Adrenal gland (tissue), 9 donors: ENCODE measurements at regions not wholly inside any gene's neighbourhood (a gene's known extent, or its start where the extent isn't known, plus 50 kb on each side); places are given as distances from the start of the nearest gene placed in this dataset.

Experiments
- DNase-seq, 7 donors: peaks; one replicate each; pipeline ENCODE4 v3.0.0-alpha.2; 2019 to 2020
- H3K27ac ChIP-seq, 5 donors: fragments of 200-600 bp; sonication (generic) in 4 of 5; 1 replicate in 3 of 5; 2 replicates in 2 of 5; pipeline versions ENCODE4 v1.5.1 to v1.8.0; 2016 to 2020; ENCODE audit warnings: mild to moderate bottlenecking in 1 of 5
- H3K27me3 ChIP-seq: fragments of 200-600 bp; 2 replicates; pipeline ENCODE4 v1.8.0; 2021
- H3K36me3 ChIP-seq, 2 donors: fragments of 200-600 bp; replicated peaks in 1 of 2; 1 replicate in 1 of 2; 2 replicates in 1 of 2; pipeline versions ENCODE4 v1.5.1 to v1.8.0; 2018 to 2022
- H3K4me1 ChIP-seq, 2 donors: fragments of 200-600 bp; replicated peaks in 1 of 2; 1 replicate in 1 of 2; 2 replicates in 1 of 2; pipeline versions ENCODE4 v1.5.1 to v1.8.0; 2018 to 2021
- H3K4me3 ChIP-seq, 4 donors: fragments of 200-600 bp; sonication (generic) in 3 of 4; one replicate each; pipeline ENCODE4 v1.5.1; 2016 to 2018
- H3K9me3 ChIP-seq, 3 donors: fragments of 200-600 bp; sonication (generic) in 1 of 3; replicated peaks in 1 of 3; 1 replicate in 2 of 3; 2 replicates in 1 of 3; pipeline versions ENCODE4 v1.5.1 to v1.8.0; 2016 to 2021
- CTCF ChIP-seq, 6 experiments: fragments of 450-650 bp in 4 of 6; fragments of 200-600 bp in 2 of 6; sonication (generic) in 1 of 6; IDR thresholded peaks; 1 replicate in 5 of 6; 2 replicates in 1 of 6; pipeline versions ENCODE4 v1.5.1 to v1.8.0; 2016 to 2021; ENCODE audit warnings: antibody characterized with exemption in 6 of 6, mild to moderate bottlenecking in 2 of 6, moderate library complexity in 1 of 6
- POLR2A ChIP-seq, 2 donors: fragments of 450-650 bp; IDR thresholded peaks; one replicate each; pipeline ENCODE4 v1.6.1; 2017; ENCODE audit warnings: antibody characterized with exemption in 2 of 2, mild to moderate bottlenecking in 2 of 2, moderate library complexity in 1 of 2
- WGBS, 4 donors: extraction: QIAGEN DNeasy Blood & Tissue Kit in 2 of 4; methylation state at CpG; one replicate each; pipeline versions ENCODE4 v1.1.5 to v1.1.7; 2013 to 2017; 5-methylcytosine and 5-hydroxymethylcytosine counted together
- intact Hi-C, 2 donors: fragments of 100-400 bp; cut with DNase I; formaldehyde crosslinking; loops; one replicate each; pipeline versions ENCODE4 v1.14.1 to v1.15.0; 2022 to 2023
- donor health status: healthy with polysubstance abuse.
- donor health status: Bipolar disorder and iron deficiency.
- donor health status: DM: yes; HTN: yes; CAD: no.
- donor health status: DM: no; HTN: no; CAD: no.
- donor health status: DM: no; HTN: no; CAD: no.

- Histone ChIP-seq H3K4me1 (no peaks in the 10 kb centered on the region), H3K4me3 (no peak overlapping the region), H3K36me3 (no peaks in the 10 kb centered on the region), H3K9me3 (no peaks in the 10 kb centered on the region), H3K27me3 (no peaks in the 10 kb centered on the region), H3K27ac (no peak overlapping the region)
- intact Hi-C loops = no loop called here
- no peak for DNase-seq
- 83 to 90% (median 87%) methylated on average over 2 of the region's 2 CpGs for WGBS, 4 donors
- TF ChIP-seq CTCF (IDR thresholded peaks at IDR 0.05) = no peak
- TF ChIP-seq POLR2A (IDR thresholded peaks at IDR 0.05) = no peak
Measured at GRCh38 chr14:98292191-98292590, 979.8 kb downstream of the BCL11B start.

GRCh38 chr14:98293576-98293975, 978.4 kb downstream of the BCL11B start:
- DNase-seq = peak in 2 of 7 donors; percentile 14 to 18
- no peak overlapping the region for H3K27ac ChIP-seq
- H3K9me3 ChIP-seq = no peaks in the 10 kb centered on the region
- 69 to 80% (median 74%) methylated on average over 5 of the region's 5 CpGs for WGBS, 4 donors
- TF ChIP-seq CTCF (IDR thresholded peaks at IDR 0.05) = no peak
- no peak for TF ChIP-seq POLR2A (IDR thresholded peaks at IDR 0.05)
- no peaks in the 10 kb centered on the region for H3K36me3 ChIP-seq
- no peaks in the 10 kb centered on the region for H3K4me1 ChIP-seq
- H3K27me3 ChIP-seq = no peaks in the 10 kb centered on the region
- intact Hi-C loops = no loop called here
- H3K4me3 ChIP-seq = no peak overlapping the region

- TF ChIP-seq CTCF (IDR thresholded peaks at IDR 0.05) (no peak), POLR2A (IDR thresholded peaks at IDR 0.05) (no peak)
- no peaks in the 10 kb centered on the region for H3K27me3 ChIP-seq
- H3K4me1 ChIP-seq = no peaks in the 10 kb centered on the region
- no peaks in the 10 kb centered on the region for H3K36me3 ChIP-seq
- DNase-seq = no peak
- H3K27ac ChIP-seq = no peak overlapping the region
- intact Hi-C loops = no loop called here
- WGBS, 4 donors = 77 to 87% (median 83%) methylated on average over 7 of the region's 7 CpGs
- H3K9me3 ChIP-seq = no peaks in the 10 kb centered on the region
- no peak overlapping the region for H3K4me3 ChIP-seq
Measured at GRCh38 chr14:98296895-98297294, 975.1 kb downstream of the BCL11B start.

- 82 to 90% (median 87%) methylated on average over 7 of the region's 7 CpGs for WGBS, 4 donors
- no peak overlapping the region for H3K4me3 ChIP-seq
- TF ChIP-seq CTCF (IDR thresholded peaks at IDR 0.05) (no peak), POLR2A (IDR thresholded peaks at IDR 0.05) (no peak)
- no peaks in the 10 kb centered on the region for H3K4me1 ChIP-seq
- DNase-seq = no peak
- intact Hi-C loops = no loop called here
- no peaks in the 10 kb centered on the region for H3K9me3 ChIP-seq
- H3K36me3 ChIP-seq = no peaks in the 10 kb centered on the region
- no peak overlapping the region for H3K27ac ChIP-seq
- H3K27me3 ChIP-seq = no peaks in the 10 kb centered on the region
Measured at GRCh38 chr14:98297567-98297966, 974.4 kb downstream of the BCL11B start.
